ENCODE measurements at regions not wholly inside any gene's neighbourhood (a gene's known extent, or its start where the extent isn't known, plus 50 kb on each side); places are given as distances from the start of the nearest gene placed in this dataset.

- no peak for TF ChIP-seq CTCF (IDR thresholded peaks at IDR 0.05)
- no peak for TF ChIP-seq POLR2A (IDR thresholded peaks at IDR 0.05)
Measured at GRCh38 chr5:93101661-93102060, 479.4 kb downstream of the NR2F1-AS1 start.

Data from thyroid gland (tissue), 4 donors.